ENCODE measurements at regions not wholly inside any gene's neighbourhood (a gene's known extent, or its start where the extent isn't known, plus 50 kb on each side); places are given as distances from the start of the nearest gene placed in this dataset.

DNA sequence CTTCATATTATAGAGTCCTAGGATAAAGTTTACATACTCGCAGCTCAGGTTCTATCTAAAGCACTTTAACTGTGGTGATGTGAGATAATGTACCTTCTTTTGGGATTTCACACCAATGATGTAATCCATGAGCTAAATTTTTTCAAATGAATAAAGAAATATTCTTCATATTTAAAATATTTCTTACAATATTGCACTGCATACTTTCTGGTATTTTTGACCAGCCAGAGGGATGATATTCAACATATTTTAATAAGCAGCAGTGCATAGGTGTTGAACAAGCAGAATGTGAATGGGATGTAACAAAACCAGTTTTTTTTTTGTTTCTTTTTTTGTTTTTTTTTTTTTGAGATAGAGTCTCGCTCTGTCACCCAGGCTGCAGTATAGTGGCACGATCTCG is 73.2 kb upstream of the TRIM24 start:
- TF ChIP-seq, protein P1, sequence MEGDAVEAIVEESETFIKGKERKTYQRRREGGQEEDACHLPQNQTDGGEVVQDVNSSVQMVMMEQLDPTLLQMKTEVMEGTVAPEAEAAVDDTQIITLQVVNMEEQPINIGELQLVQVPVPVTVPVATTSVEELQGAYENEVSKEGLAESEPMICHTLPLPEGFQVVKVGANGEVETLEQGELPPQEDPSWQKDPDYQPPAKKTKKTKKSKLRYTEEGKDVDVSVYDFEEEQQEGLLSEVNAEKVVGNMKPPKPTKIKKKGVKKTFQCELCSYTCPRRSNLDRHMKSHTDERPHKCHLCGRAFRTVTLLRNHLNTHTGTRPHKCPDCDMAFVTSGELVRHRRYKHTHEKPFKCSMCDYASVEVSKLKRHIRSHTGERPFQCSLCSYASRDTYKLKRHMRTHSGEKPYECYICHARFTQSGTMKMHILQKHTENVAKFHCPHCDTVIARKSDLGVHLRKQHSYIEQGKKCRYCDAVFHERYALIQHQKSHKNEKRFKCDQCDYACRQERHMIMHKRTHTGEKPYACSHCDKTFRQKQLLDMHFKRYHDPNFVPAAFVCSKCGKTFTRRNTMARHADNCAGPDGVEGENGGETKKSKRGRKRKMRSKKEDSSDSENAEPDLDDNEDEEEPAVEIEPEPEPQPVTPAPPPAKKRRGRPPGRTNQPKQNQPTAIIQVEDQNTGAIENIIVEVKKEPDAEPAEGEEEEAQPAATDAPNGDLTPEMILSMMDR (IDR thresholded peaks at IDR 0.05) = no peak
- H3K9me3 Mint-ChIP-seq = peaks cover 2% of the 10 kb centered on the region
- Histone ChIP-seq H3K27me3 (ENCODE audit: control insufficient read depth in 1 of 2, insufficient read depth in 2 of 2, low read length in 2 of 2) (peaks cover 0 to 3% of the 10 kb centered on the region in 2 experiments), H3K4me1 (ENCODE audit: insufficient read depth, low read length) (no peaks in the 10 kb centered on the region), H3K36me3 (ENCODE audit: insufficient read depth, low read length) (no peaks in the 10 kb centered on the region), H3K9me3 (ENCODE audit: control insufficient read depth in 1 of 2, insufficient read depth in 1 of 2, low read length in 2 of 2) (peaks cover 0 to 4% of the 10 kb centered on the region in 2 experiments), H3K27ac (ENCODE audit: low read depth in 1 of 2, low read length in 2 of 2) (no peak overlapping the region), H3K4me3 (ENCODE audit: low read length) (no peak overlapping the region)
- ATAC-seq (ENCODE audit: poor library complexity) (no peak), DNase-seq (no peak)
- POLR2A ChIA-PET = no interaction called here
- no peak overlapping the region for H3K27ac Mint-ChIP-seq
- no peaks in the 10 kb centered on the region for H3K4me1 Mint-ChIP-seq (ENCODE audit: low read depth)
- CTCF ChIA-PET = no interaction called here
- no peaks in the 10 kb centered on the region for H3K27me3 Mint-ChIP-seq
- intact Hi-C loops (cut with DNase I, micrococcal nuclease) = no loop called here
- H3K36me3 Mint-ChIP-seq (ENCODE audit: low read depth) = no peaks in the 10 kb centered on the region
- no peak overlapping the region for H3K4me3 Mint-ChIP-seq

- Mint-ChIP-seq H3K4me3 (no peak overlapping the region), H3K27ac (no peak overlapping the region), H3K27me3 (no peaks in the 10 kb centered on the region), H3K4me1 (ENCODE audit: low read depth) (no peaks in the 10 kb centered on the region), H3K9me3 (peaks cover 2% of the 10 kb centered on the region), H3K36me3 (ENCODE audit: low read depth) (no peaks in the 10 kb centered on the region)
- DNase-seq (no peak), ATAC-seq (ENCODE audit: poor library complexity) (no peak)
- H3K4me3 ChIP-seq (ENCODE audit: low read length) = no peak overlapping the region
- POLR2A ChIA-PET = no interaction called here
- TF ChIP-seq, protein P1 (IDR thresholded peaks at IDR 0.05) = no peak
- H3K27ac ChIP-seq (ENCODE audit: low read depth in 1 of 2, low read length in 2 of 2) = no peak overlapping the region
- intact Hi-C loops (cut with DNase I, micrococcal nuclease) = no loop called here
- H3K9me3 ChIP-seq (ENCODE audit: control insufficient read depth in 1 of 2, insufficient read depth in 1 of 2, low read length in 2 of 2) = peaks cover 0 to 4% of the 10 kb centered on the region in 2 experiments
- no peaks in the 10 kb centered on the region for H3K36me3 ChIP-seq (ENCODE audit: insufficient read depth, low read length)
- CTCF ChIA-PET = no interaction called here
- H3K27me3 ChIP-seq (ENCODE audit: control insufficient read depth in 1 of 2, insufficient read depth in 2 of 2, low read length in 2 of 2) = peaks cover 0 to 3% of the 10 kb centered on the region in 2 experiments
- no peaks in the 10 kb centered on the region for H3K4me1 ChIP-seq (ENCODE audit: insufficient read depth, low read length)
These were observed 72.1 kb upstream of the TRIM24 start for GRCh38 chr7:138387755-138388475.

- no peak for DNase-seq
- Histone ChIP-seq H3K36me3 (ENCODE audit: insufficient read depth, low read length) (no peaks in the 10 kb centered on the region), H3K4me1 (ENCODE audit: insufficient read depth, low read length) (no peaks in the 10 kb centered on the region), H3K4me3 (ENCODE audit: low read length) (no peak overlapping the region), H3K27me3 (ENCODE audit: control insufficient read depth in 1 of 2, insufficient read depth in 2 of 2, low read length in 2 of 2) (peaks cover 0 to under 1% of the 10 kb centered on the region in 2 experiments), H3K27ac (ENCODE audit: low read depth in 1 of 2, low read length in 2 of 2) (no peak overlapping the region), H3K9me3 (ENCODE audit: control insufficient read depth in 1 of 2, insufficient read depth in 1 of 2, low read length in 2 of 2) (peaks cover 0 to 4% of the 10 kb centered on the region in 2 experiments)
- Mint-ChIP-seq H3K27ac (no peak overlapping the region), H3K27me3 (no peaks in the 10 kb centered on the region), H3K4me3 (no peak overlapping the region), H3K36me3 (ENCODE audit: low read depth) (no peaks in the 10 kb centered on the region), H3K9me3 (peaks cover 2% of the 10 kb centered on the region), H3K4me1 (ENCODE audit: low read depth) (no peaks in the 10 kb centered on the region)
- TF ChIP-seq, protein P1 (IDR thresholded peaks at IDR 0.05) = no peak
- ChIA-PET CTCF (no interaction called here), POLR2A (no interaction called here)
- no peak for ATAC-seq (ENCODE audit: poor library complexity)
- intact Hi-C loops (cut with DNase I, micrococcal nuclease) = no loop called here
These were observed 71.2 kb upstream of the TRIM24 start for GRCh38 chr7:138388673-138389491.

Data from CD4-positive, alpha-beta T cell (primary cell).